Stimulated activated CD8-positive, alpha-beta memory T cell treated with anti-CD3 and anti-CD28 coated beads, Interleukin-7, amount 100 ng/mL, for 24 hours (primary cell): ENCODE measurements at regions not wholly inside any gene's neighbourhood (a gene's known extent, or its start where the extent isn't known, plus 50 kb on each side); places are given as distances from the start of the nearest gene placed in this dataset.
"Not testable (repeated sequence)": the region's sequence is repeated elsewhere in the genome, so short reads cannot be mapped to it uniquely, and the experiment has no call there.

ENCODE experiments used
- DNase-seq: peaks from one replicate; pipeline ENCODE4 v3.0.0-alpha.2; 2020; ENCODE audit warnings: low read depth

GRCh38 chr1:195745189-195746010, 862.8 kb downstream of the KCNT2 start:
- DNase-seq = no peak

- DNase-seq = no peak
These were observed 864.0 kb downstream of the KCNT2 start for GRCh38 chr1:195744256-195744655.

- no peak for DNase-seq
These were observed 867.4 kb downstream of the KCNT2 start for GRCh38 chr1:195740862-195741261.

- DNase-seq = no peak
These were observed 869.1 kb downstream of the KCNT2 start for GRCh38 chr1:195738966-195739650.

- DNase-seq = no peak
These were observed 873.1 kb downstream of the KCNT2 start for GRCh38 chr1:195735140-195735539.

GRCh38 chr1:195733826-195734225, 874.4 kb downstream of the KCNT2 start:
- DNase-seq = no peak

GRCh38 chr1:195733408-195733807, 874.8 kb downstream of the KCNT2 start:
- no peak for DNase-seq

- DNase-seq = no peak
These were observed 876.9 kb downstream of the KCNT2 start for GRCh38 chr1:195731385-195731784.

GRCh38 chr1:195723796-195724194, 884.4 kb downstream of the KCNT2 start:
- DNase-seq = no peak

- not testable (repeated sequence) for DNase-seq
These were observed 885.1 kb downstream of the KCNT2 start for GRCh38 chr1:195722852-195723795.

- DNase-seq = not testable (repeated sequence)
These were observed 886.1 kb downstream of the KCNT2 start for GRCh38 chr1:195722146-195722545.

GRCh38 chr1:195721210-195721971, 886.8 kb downstream of the KCNT2 start:
- DNase-seq = no peak

- no peak for DNase-seq
These were observed 890.6 kb downstream of the KCNT2 start for GRCh38 chr1:195717651-195718050.

GRCh38 chr1:195715652-195716051, 892.6 kb downstream of the KCNT2 start:
- DNase-seq = no peak

GRCh38 chr1:195714248-195714647, 894.0 kb downstream of the KCNT2 start:
- DNase-seq = no peak

GRCh38 chr1:195709821-195710220, 898.4 kb downstream of the KCNT2 start:
- DNase-seq = no peak

GRCh38 chr1:195704028-195704427, 904.2 kb downstream of the KCNT2 start:
- no peak for DNase-seq

GRCh38 chr1:195701149-195701548, 907.1 kb downstream of the KCNT2 start:
- DNase-seq = no peak

- DNase-seq = no peak
These were observed 911.1 kb downstream of the KCNT2 start for GRCh38 chr1:195697130-195697529.

GRCh38 chr1:195686764-195687163, 921.5 kb downstream of the KCNT2 start:
- DNase-seq = no peak

GRCh38 chr1:195664628-195665027, 943.6 kb downstream of the KCNT2 start:
- no peak for DNase-seq
